ENCODE measurements at regions not wholly inside any gene's neighbourhood (a gene's known extent, or its start where the extent isn't known, plus 50 kb on each side); places are given as distances from the start of the nearest gene placed in this dataset.

DNA sequence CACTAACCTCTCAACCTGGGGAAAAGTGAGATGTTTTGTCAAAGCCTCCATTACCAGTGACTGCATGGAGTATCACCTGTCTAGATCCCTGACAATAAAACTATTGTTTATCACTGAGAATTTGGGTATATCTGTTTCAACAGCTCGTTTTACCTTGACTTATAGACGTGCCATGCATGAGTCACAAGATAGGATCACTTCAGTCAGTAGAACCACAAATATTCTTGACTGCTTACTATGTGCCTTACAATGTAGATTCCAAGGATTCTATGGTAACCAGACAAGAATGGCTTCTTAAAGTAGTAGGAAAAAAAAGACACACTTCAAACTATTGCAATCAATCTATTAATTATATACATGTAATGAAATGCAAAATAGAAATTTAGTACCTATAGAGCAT is 55.7 kb upstream of the GRM7 start:
- Mint-ChIP-seq H3K4me1 (ENCODE audit: low read depth) (no peaks in the 10 kb centered on the region), H3K27me3 (ENCODE audit: low read depth) (no peaks in the 10 kb centered on the region), H3K27ac (no peak overlapping the region), H3K9me3 (ENCODE audit: insufficient read depth) (no peaks in the 10 kb centered on the region), H3K36me3 (ENCODE audit: low read depth) (no peaks in the 10 kb centered on the region), H3K4me3 (no peak overlapping the region)
- ChIA-PET POLR2A (no interaction called here), CTCF (no interaction called here)
- DNase-seq (no peak), ATAC-seq (no peak)

DNA sequence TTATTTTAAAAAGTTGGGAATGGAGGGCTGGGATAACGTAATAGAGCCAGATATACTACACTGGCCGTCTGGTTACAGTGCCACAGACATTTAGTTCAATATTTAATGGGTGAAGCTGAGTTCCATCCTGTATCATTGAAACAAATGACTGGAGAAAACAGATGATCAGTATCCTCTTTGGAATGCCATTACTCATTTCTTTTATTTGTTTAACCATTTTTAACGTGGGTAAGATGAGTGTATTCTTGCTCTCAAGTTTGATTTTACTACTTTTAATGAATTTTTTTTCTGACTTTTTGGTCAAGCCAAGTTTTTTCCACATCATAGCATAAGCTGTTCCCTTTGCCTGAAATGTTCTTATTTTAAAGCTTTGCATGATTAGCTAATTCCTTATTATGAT is 53.9 kb upstream of the GRM7 start:
- CTCF ChIA-PET: no interaction called here
- no peaks in the 10 kb centered on the region for H3K9me3 Mint-ChIP-seq (ENCODE audit: insufficient read depth)
- DNase-seq: no peak
- POLR2A ChIA-PET: no interaction called here
- no peak overlapping the region for H3K4me3 Mint-ChIP-seq
- H3K27me3 Mint-ChIP-seq (ENCODE audit: low read depth): no peaks in the 10 kb centered on the region
- H3K36me3 Mint-ChIP-seq (ENCODE audit: low read depth): no peaks in the 10 kb centered on the region
- ATAC-seq: no peak
- H3K4me1 Mint-ChIP-seq (ENCODE audit: low read depth): no peaks in the 10 kb centered on the region
- no peak overlapping the region for H3K27ac Mint-ChIP-seq

DNA sequence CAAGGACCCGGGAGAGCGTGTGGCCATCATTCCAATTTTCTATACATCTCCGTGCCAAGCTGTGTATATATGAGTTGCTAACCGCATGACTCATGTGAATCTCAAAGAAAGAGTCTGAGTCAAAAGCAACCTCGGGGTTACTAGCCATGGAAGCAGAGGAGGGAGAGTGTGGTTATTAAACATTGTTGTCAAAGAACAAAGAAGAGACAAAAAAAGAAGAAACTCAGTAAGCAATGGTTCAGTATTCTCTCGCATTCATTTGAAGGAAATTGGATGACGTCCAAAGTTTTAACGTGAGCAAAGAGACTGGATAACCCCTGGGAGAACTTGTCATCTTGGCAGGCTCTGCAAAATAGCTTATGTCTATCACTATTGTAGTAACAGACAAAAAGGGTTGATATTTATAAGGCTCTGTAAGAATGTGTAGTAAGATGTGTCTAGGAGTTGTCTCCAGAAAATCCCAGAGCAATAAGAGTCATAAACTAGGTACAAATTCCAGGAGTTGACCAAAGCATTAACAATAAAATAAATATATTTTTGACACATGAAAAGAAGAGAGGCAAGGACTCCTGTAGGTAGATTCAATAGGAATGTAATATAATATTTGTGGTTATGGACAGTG is 52.8 kb upstream of the GRM7 start:
- Mint-ChIP-seq H3K9me3 (ENCODE audit: insufficient read depth) (no peaks in the 10 kb centered on the region), H3K27ac (no peak overlapping the region), H3K4me3 (no peak overlapping the region), H3K27me3 (ENCODE audit: low read depth) (no peaks in the 10 kb centered on the region), H3K4me1 (ENCODE audit: low read depth) (no peaks in the 10 kb centered on the region), H3K36me3 (ENCODE audit: low read depth) (no peaks in the 10 kb centered on the region)
- DNase-seq (no peak), ATAC-seq (no peak)
- ChIA-PET CTCF (interaction anchor here (0.6 kb wide), 1 partner anchor 861 kb away, joined by 3 read pairs; no protein-coding TSS in a partner anchor), POLR2A (no interaction called here)

DNA sequence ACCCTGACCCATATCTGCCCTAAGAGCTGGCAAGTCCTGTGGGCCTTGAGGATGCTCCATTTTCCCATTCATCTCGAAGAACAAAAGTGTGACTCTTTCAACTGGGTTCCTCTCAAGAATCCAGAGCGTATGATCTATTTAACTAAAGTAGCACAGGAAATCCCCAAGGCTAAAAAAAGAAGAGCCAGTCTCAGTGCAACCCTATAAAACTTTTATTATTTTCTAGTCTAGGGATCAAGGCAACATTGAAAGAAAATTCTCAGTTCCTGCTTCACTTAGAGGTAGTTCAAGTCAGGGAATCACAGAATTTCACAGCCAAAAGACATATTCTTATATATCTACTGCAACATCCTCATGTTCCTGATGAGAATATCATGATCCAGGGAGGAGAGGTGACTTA is 51.6 kb upstream of the GRM7 start:
- no peak for ATAC-seq
- Mint-ChIP-seq H3K27me3 (ENCODE audit: low read depth) (no peaks in the 10 kb centered on the region), H3K36me3 (ENCODE audit: low read depth) (no peaks in the 10 kb centered on the region), H3K4me1 (ENCODE audit: low read depth) (no peaks in the 10 kb centered on the region), H3K27ac (no peak overlapping the region), H3K4me3 (no peak overlapping the region), H3K9me3 (ENCODE audit: insufficient read depth) (no peaks in the 10 kb centered on the region)
- CTCF ChIA-PET: no interaction called here
- no peak for DNase-seq
- POLR2A ChIA-PET: no interaction called here
